OCI-LY3 (cell line): ENCODE measurements at regions not wholly inside any gene's neighbourhood (a gene's known extent, or its start where the extent isn't known, plus 50 kb on each side); places are given as distances from the start of the nearest gene placed in this dataset.

Source experiments
- CTCF ChIP-seq: fragments of 200-600, 300-600 bp; sonication (generic); IDR thresholded peaks from 2 replicates; pipeline ENCODE4 v1.5.1; 2014; ENCODE audit warnings: antibody characterized with exemption, low read length, low read depth
- EZH2phosphoT487 ChIP-seq: fragments of 200-600 bp; shearing (Covaris generic); IDR thresholded peaks from 2 replicates; pipeline ENCODE4 v1.6.1; 2018; ENCODE audit warnings: antibody characterized with exemption, mixed run types, low read depth

GRCh38 chr6:43946641-43947363 lies 176.8 kb downstream of the VEGFA start:
- no peak for TF ChIP-seq CTCF
- no peak for TF ChIP-seq EZH2phosphoT487
